Pulmonary artery endothelial cell (primary cell): ENCODE measurements at regions not wholly inside any gene's neighbourhood (a gene's known extent, or its start where the extent isn't known, plus 50 kb on each side); places are given as distances from the start of the nearest gene placed in this dataset.
"Not testable (repeated sequence)": the region's sequence is repeated elsewhere in the genome, so short reads cannot be mapped to it uniquely, and the experiment has no call there.

Experiments
- DNase-seq: peaks from one replicate; pipeline ENCODE4 v3.0.0-alpha.2; 2011; ENCODE audit warnings: low read depth, low spot score

DNA sequence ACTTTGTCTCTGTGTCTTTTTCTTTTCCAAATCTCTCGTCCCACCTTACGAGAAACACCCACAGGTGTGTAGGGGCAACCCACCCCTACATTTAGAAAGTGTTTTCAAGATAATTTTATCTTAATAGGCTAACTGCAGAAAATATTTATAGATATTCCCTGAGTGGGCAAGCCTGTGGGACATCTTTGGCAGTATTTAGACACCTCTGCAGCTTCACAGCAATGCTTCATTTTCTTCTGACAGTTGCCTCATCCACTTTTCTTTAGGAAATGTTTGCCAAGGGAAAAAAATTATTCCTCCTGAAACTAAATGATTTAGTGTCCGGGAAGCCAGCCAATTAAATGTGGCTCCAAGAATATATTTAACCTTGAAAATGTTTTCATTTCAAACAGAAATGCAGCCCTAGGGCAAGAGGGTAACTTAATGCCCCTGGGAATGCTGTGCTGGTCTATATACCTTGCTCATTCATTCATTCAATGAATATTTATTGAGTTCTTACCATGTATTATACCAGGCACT lies 290.4 kb downstream of the ABCC12 start:
- no peak for DNase-seq

DNA sequence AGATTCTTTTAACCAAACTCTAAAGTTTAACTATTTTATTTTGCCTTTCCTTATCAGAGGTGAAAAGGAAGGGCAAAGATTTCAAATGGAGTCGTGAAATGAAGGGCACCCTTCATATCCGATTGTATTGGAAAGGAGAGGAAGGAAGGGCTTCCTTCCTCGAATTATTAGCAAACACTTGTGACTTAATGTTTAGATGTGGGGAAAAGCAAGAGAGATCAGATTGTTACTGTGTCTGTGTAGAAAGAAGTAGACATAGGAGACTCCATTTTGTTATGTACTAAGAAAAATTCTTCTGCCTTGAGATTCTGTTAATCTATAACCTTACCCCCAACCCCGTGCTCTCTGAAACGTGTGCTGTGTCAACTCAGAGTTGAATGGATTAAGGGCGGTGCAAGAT lies 291.5 kb downstream of the ABCC12 start:
- not testable (repeated sequence) for DNase-seq

DNA sequence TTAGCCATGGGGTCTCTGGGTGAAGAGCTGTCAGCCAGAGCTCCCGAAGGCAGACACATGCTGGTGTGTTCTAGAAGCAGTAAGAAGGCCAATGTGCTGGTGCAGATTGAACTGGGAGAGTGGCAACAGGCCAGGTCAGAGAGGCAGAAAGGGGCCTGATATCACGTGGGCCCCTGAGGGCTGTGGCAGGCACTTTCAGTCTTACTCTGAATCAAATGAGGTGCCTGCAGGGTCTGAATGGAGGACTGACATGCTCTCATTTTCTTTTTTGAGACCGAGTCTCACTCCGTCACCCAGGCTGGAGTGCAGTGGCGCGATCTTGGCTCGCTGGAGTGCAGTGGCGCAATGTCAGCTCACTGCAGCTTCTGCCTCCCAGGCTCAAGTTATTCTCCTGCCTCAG lies 293.8 kb downstream of the ABCC12 start:
- no peak for DNase-seq

DNA sequence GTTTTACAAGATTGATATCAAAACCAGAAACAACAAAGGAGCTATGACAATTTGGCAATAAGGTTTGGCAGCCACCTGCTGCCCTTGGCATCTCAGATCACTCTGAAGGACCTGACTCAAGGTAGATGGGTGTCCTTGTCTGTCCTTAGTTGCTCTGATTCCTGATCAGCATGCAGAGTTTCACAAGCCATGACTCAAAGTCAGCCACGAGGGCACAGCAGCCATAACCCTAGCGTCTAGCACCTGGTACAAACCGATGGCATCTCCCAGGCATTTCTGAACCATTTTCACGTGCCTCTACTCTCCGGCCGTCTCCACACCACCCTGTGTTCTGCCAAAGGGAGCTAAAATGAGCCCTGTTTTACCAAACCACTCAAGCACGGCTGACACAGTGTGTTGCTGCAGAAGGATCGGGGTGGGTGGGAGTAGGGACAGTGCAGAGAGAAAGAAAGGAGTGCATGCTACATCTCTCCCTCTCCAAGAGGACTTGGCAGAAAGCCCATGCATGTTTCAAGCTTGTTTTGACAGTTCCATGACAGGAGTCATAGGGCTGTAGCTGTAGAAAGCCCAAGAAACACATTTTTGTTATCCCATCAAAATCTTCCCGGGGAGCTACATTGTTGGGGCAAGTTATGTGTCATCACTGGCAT lies 297.3 kb downstream of the ABCC12 start:
- DNase-seq = no peak

DNA sequence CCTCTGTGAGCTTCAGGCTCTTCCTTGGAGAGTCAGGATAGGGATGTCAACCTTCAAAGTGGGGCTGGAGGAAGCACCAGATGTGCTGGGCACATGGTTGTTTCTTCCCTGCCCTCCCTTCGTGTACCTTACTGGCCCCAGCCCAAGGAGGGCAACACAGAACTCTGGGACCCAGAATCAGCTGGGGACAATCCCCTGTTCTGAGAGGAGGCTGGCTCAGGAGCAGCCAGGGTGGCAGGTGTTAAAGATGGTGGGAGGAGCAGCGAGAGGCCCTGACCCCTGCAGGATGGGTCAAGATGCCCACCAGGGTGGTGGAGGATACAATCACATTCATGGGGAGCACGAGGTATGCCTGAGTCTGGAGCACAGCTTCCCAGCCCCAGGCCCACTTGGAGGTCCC lies 300.4 kb downstream of the ABCC12 start:
- DNase-seq = no peak

DNA sequence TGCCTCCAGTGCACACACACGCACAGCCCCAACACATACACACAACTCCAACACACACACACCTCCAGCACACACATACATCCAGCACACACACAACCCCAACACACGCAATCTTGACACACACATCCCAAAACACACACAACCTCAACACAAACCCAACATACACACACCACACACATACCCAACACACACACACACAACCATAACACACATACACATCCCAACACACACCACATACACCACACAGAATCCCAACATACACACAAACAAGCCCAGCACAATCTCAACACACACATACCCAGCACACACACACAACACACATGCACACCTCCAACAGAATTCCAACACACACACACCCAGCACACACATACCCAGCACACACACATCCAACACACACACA lies 301.1 kb downstream of the ABCC12 start:
- DNase-seq = no peak

DNA sequence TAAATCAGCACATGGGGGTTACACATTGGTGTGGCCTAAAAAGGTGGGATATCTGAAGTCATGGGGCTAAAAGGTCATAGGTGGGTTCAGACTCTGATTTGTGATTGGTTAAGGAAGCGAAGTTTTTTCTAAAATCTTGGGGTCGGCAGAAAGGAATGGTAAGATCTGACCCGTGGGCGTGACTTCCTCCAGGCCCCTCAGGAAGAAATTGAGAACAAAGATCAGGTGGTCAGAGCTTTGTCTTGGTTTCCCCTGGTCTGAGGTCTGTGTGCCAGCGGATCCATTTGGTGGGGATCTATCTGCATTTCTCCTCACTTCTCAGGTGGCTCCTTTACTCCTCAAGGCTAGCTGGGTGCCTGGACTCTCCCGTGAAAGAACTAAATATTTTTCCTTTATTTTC lies 302.8 kb downstream of the ABCC12 start:
- DNase-seq = no peak

DNA sequence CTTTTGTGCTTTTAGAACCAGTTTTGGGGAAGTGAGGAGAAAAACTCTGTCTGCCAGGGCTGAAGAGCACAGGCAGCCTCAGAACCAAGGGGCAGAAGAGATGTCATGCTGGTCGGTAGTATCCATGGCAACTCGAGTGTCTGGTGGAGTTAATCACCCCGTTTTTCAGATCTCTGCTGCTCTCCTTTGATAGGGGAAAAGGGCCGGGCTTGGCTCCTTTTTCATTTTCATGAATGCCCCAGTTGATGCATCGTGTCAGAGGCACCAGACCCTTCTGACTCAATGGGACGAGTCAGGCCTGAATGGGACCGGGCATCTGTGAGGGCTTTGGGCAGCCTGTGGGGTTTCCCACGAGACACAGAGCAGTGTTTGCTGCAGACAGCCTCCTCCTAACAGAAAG lies 304.6 kb downstream of the ABCC12 start:
- DNase-seq = no peak

DNA sequence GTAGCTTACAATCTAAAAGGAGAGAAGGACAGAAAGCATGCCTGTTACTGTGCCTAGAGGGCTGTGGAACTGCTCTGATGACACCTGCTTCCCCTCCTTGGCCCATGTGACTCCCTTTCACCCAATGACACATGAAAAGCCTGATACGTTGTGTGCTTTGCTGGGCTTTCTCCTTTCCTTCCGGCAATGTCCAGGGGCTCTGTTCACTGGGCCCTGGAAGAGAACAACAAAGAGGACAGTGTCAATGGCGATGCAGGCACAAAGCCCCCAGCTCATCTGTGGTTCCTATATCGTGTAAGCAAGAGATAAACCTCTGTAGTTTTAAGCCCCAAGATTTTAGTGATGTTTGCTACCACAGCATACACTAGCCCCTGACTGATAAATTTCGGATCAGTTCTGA lies 306.1 kb downstream of the ABCC12 start:
- DNase-seq = no peak

DNA sequence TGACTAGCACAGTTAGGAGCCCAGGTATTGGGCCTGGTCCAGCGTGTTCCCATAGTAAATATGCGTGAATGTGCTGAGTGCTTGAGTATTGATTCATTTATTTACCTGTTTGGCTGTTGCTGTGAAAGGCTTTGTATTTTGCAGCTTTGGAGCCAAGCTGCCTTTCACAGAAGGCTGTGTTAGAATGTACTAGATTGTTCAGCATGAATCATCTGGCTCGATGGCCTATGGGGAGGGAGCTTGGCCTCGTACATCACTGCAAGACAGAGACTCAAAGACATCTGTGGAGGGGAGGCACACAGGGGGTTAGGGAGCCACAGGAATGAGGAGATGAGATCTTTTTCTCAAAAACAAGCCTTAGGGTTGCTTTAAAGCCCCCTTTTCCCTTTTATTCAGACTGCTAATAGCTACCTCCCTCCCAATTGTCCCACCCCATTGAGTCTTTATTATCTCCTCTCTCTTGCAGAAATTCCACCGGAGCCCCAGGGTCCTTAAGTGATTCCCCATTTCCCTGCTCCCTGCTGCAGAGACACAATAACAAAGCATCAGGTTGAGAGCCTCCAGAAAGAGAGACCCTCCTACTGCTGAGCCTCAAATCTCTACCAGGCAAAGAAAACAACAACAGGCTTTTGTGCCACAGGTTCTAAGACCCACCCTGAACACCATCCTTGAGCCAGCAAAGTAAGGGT lies 307.2 kb downstream of the ABCC12 start:
- no peak for DNase-seq

DNA sequence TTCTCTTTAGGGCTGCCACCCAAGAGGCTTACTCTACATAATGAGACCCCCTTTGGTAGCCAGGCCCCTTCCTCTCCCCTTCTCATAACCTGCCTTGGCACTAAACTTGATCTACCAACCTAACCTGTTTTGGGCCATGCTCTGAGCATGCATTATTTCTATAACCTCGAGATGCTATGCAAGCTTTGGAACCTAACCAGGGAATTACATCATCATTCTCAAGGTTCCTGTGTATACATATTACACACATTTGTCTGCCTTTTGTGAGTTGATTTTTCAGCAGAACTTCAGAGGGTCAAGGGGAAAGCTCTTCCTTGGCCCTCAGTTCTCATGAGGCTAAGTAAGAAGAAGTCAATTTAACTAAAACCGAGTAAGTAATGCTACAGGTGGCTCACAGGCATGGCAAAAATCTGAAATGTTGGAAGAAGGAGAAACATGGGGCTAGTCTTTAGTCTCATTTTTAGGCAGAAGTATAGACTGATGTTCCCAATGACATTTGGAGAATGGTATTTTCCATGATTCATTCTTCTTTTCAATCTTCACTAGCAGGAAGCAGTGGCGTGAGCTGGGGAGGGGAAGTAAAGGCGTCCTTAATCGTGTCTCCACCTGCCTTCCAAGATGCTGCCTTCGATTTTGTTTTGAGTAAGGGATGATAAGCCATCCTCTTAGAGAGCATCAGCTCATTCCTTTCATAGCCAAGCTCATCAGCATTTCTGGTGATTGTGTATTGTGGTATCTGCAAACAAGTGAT lies 308.4 kb downstream of the ABCC12 start:
- DNase-seq = no peak

DNA sequence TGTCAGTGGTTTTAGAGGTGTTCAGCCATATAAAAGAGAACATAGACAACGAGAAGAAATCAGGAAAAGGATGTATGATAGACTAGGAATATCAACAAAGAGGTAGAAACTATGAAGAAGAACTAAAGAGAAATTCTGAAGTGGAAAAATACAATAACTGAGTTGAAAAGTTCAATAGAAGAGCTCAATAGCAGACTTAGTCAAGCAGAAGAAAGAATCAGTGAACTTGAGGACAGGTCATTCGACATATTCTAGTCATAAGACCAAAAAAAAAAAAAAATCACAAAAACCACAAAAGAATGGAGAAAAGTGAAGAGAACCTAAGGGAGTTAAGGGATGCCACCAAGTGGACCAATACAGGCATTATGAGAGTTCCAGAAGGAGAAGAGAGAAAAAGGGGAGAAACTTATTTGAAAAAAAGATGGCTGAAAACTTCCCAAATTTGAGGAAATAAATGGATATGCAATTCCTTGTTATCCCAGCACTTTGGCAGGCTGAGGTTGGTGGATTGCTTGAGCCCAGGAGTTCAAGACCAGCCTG lies 321.2 kb downstream of the ABCC12 start:
- no peak for DNase-seq

DNA sequence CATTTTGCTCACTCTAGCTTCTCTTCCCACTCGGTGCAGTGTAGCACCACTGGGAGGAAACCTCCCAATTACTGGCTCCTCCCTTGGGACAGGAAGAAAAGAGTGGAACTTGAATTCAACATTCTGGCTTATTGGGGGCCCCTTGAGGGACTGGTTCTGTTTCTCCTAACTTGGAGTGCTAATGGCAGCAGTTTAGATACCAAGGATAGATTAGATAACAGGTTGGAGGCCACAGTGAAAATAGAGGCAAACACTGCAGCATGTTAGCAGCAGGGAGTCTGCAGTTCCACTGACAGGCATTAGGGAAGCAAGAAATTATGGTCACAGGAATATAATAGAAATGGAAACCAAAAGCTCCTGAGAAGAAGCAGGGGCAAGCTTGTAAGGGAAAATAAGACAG lies 322.0 kb downstream of the ABCC12 start:
- DNase-seq = no peak

DNA sequence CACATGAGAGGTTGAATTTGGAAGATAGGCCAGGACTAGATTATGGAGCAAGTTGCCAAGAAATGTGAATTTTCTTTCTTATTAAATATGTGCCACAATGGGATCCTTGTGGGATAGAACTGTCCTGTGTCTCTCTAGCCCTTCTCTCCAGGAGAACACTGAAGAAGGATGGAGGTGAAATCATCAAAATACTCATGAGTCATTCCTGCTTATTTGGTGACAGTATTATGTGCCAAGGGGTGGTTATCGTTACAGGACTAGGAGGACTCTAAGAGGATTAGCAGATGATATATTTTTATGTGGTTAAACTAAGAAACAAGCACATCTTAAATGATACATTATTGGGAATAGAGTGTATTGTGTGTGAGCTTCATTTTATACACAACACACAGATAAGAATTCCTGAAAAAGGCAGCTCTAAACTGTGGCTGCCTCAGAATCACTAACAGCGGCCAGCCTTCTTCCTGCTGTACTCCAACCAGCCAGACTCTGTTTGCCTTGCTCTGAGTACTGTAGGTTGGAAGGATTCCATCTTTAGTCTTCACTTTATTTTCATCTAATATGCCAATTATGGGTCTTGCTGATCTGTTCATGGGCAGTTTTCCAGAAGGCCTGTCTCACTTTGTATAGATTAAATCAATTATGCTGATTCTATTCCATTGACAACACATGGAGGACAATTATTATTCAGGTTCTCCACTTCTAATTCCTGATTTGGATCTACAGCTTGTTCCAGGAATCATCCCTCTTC lies 325.8 kb downstream of the ABCC12 start:
- no peak for DNase-seq

DNA sequence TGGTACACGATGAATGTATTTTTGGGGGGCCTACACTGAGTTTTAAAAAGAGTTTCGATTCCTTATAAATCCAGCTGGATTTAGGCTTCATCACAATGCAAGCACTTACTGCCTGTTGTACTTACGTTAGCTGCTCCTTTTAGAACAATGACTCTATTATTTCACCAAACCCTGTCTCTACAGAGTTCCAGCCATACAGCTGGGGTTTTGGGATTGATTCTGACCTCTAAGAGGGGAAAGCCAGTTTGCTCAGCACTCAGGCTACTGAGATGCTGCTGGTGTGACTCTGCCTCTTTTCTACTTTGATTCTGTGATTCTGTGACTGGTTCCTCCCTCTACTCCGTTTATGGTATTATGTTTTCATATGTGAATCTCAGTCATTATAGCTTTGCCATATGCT lies 329.7 kb downstream of the ABCC12 start:
- no peak for DNase-seq

DNA sequence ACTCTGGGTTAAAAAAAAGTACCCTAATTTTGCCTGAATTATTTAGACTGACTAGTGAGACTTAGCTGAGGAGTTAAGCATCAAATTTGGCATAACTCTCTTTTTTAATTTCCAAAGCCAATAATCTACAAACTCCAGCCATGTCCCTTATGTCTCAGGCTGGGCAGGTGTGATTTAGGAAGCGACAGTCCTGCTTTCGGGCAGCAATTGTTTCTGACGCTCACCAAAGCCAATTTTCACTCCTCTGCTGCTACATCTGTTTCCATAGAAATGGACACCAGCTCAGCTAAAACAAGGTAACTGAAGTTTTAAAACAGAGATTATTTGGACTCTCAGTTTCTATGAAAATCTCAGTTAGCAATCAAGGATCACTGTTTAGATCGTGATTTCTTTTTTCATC lies 338.7 kb downstream of the ABCC12 start:
- DNase-seq = no peak

DNA sequence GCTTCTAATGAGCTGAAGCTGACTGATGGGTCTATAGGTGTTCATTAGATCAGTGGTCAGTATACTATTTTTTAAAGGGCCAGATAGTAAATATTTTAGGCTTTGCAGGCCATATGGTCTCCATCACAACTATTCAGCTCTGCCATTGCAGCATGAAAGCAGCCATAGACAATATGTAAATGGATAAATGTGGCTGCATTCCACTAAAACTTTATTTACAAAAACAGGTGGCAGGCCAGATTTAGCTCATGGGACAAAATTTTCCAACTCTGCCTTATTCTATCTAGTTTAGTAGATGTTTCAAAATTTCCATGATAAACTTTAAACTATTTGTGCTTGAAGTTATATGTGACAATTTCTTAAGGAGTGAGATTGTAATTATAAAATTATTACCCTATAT lies 339.3 kb downstream of the ABCC12 start:
- DNase-seq = no peak

DNA sequence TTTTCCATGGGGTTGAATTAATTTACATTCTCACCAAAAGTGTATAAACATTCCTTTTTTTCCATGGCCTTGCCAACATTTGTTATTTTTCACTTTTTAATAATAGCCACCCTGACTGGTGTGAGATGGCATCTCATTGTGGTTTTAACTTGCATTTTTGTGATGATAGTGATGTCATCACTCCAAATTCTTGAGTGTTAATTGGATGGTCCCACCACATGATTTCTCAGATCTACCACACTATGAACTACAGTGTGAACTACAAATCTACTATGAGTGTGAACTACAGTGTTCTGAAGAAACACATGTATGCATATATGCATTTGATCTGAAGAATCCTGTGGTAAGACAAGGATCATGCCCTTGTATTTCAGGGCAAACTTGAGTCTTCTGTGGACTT lies 340.1 kb downstream of the ABCC12 start:
- no peak for DNase-seq

DNA sequence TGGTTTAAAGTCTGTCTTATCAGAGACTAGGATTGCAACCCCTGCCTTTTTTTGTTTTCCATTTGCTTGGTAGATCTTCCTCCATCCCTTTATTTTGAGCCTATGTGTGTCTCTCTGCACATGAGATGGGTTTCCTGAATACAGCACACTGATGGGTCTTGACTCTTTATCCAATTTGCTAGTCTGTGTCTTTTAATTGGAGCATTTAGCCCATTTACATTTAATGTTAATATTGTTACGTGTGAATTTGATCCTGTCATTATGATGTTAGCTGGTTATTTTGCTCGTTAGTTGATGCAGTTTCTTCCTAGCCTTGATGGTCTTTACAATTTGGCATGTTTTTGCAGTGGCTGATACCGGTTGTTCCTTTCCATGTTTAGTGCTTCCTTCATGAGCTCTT lies 344.0 kb downstream of the ABCC12 start:
- not testable (repeated sequence) for DNase-seq

DNA sequence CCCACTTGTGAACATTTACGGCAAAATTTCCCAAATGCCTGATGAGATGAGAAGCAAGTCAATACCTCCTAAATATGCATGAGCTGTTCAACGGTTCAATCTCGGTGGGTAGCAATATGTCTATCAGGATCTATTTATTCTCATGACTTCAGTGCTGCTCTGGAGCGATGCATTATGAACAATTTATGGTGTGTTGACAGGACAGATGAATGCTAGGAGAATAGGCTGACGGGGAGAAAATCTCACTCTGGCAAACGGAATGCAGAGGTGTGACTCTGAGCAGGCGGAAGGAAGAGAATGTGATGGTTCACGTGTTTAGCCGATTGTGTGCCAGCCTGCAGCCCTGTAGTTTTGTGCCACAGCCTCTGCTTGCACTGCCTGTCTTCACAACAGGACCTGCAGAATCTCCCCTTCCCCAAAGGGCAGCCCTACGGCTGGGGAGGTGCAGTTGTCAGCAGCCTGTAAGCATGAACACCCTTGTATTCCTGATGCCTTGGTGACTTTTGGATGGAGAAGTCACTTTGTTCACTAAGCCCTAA lies 345.2 kb downstream of the PHKB start:
- DNase-seq = no peak

DNA sequence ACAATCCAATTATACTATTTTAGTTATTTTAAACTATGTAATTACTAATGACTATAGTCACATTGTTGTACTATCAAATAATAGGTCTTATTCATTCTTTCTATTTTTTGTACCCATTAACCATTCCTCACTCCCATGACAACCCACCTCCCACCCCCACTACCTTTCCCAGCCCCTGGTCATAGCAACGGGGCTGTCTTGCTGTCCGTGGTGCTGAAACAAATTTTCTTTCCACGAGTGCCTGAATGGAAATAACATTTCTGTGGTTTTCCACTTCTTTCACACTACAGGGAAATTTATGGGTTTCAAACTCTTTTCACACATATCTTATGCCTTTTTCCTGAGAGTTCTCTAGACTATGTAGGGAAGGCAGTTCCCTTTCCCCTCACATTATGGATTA lies 326.6 kb downstream of the PHKB start:
- no peak for DNase-seq
